ENCODE measurements at regions not wholly inside any gene's neighbourhood (a gene's known extent, or its start where the extent isn't known, plus 50 kb on each side); places are given as distances from the start of the nearest gene placed in this dataset.

DNA sequence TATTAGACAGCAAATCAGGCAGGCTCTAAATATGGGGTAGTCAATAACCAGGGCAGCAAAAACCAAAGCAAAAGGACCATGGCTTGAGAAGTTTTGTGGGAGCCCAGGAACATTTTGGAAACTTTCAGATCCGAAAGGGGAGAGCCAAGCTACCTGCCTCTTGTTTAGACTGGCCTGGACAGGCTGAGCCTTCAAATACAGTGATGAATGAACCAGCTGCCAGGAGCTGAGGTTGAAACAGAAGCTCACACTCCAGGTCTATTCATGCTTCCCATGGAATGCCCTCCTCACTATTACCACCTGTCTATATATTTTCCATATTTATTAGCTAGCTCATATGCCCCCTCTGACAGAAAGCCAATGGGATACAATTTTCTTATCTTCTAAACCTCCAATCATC, 150.8 kb upstream of the SLC44A1 start:
- TF ChIP-seq, protein P1, sequence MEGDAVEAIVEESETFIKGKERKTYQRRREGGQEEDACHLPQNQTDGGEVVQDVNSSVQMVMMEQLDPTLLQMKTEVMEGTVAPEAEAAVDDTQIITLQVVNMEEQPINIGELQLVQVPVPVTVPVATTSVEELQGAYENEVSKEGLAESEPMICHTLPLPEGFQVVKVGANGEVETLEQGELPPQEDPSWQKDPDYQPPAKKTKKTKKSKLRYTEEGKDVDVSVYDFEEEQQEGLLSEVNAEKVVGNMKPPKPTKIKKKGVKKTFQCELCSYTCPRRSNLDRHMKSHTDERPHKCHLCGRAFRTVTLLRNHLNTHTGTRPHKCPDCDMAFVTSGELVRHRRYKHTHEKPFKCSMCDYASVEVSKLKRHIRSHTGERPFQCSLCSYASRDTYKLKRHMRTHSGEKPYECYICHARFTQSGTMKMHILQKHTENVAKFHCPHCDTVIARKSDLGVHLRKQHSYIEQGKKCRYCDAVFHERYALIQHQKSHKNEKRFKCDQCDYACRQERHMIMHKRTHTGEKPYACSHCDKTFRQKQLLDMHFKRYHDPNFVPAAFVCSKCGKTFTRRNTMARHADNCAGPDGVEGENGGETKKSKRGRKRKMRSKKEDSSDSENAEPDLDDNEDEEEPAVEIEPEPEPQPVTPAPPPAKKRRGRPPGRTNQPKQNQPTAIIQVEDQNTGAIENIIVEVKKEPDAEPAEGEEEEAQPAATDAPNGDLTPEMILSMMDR (IDR thresholded peaks at IDR 0.05), result no peak
- TF ChIP-seq POLR2A (IDR thresholded peaks at IDR 0.05), result no peak

Data from lower leg skin (tissue), 3 donors.